Right lung (tissue), 2 donors: ENCODE measurements at regions not wholly inside any gene's neighbourhood (a gene's known extent, or its start where the extent isn't known, plus 50 kb on each side); places are given as distances from the start of the nearest gene placed in this dataset.
"Not testable (repeated sequence)": the region's sequence is repeated elsewhere in the genome, so short reads cannot be mapped to it uniquely, and the experiment has no call there.

Source experiments
- DNase-seq, 2 donors: peaks; one replicate each; pipeline ENCODE4 v3.0.0-alpha.2; 2013

GRCh38 chr10:35933491-35933890 is 291.4 kb upstream of the FZD8 start:
- no peak for DNase-seq

- DNase-seq = not testable (repeated sequence)
These were observed 287.9 kb upstream of the FZD8 start for GRCh38 chr10:35929962-35930361.

- DNase-seq = no peak
These were observed 286.7 kb upstream of the FZD8 start for GRCh38 chr10:35928748-35929147.

DNA sequence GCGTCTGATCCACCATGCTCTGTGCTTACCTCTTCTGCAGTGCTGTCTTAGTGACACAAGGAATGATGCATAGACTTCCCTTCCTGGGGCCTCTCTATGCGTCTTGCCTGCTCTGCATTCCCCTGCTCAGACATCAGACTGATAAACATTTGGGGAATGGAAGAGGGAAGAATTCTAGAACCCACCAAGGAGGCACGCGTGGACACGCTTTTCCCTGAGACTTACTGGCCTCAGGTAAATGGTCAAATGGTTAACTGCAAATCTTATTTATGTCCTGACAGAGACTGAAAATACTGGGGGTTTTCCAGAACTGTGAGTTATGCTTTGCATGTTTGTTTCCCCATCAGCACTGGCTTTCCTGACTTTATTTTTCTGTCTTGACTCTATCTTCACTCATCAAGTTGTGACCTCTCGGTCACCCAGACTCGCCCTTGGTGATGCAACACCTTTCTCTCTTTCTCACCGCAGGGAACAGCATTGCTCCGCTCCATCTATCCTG is 285.9 kb upstream of the FZD8 start:
- DNase-seq = no peak

DNA sequence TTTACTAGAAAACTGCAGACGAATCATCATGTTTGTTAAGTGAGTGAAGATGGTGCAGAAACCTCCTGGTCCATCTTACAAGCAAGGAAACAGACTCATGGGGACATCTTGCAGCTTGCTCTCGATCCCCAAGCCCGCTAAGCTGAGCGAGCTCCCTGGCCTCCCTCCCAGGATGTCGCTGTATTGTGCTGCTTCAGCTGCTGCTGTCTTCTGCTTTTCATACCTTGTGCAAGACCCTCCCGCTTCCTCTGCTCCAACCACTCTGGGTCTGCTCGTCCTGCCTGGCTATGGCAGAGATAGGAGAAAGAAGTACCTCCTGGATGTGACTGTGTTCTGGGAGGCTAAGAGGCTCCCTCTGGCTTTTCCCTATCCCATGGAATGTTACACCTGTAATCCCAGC is 285.2 kb upstream of the FZD8 start:
- no peak for DNase-seq

- no peak for DNase-seq
These were observed 284.8 kb upstream of the FZD8 start for GRCh38 chr10:35926846-35927245.

DNA sequence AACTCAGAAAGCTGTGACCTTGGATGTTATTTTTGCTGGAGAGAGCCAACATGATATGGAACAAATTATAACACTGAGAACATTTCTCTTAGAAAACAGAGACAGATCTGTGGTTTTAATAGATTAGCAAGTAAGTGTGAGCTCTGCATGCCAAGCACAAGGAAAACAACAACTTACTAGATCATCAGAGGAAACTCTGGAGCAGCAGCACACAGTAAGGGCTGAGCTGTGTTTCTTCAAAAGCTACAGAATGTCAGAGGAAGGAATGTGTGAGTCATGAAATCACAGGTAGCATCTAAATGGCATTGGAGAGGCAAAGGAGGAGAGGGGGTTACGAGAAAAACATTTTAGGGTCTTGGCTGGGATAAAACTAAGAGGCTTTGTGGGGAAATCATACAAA is 283.4 kb upstream of the FZD8 start:
- DNase-seq = no peak

- DNase-seq = no peak
These were observed 282.7 kb upstream of the FZD8 start for GRCh38 chr10:35924759-35925158.

DNA sequence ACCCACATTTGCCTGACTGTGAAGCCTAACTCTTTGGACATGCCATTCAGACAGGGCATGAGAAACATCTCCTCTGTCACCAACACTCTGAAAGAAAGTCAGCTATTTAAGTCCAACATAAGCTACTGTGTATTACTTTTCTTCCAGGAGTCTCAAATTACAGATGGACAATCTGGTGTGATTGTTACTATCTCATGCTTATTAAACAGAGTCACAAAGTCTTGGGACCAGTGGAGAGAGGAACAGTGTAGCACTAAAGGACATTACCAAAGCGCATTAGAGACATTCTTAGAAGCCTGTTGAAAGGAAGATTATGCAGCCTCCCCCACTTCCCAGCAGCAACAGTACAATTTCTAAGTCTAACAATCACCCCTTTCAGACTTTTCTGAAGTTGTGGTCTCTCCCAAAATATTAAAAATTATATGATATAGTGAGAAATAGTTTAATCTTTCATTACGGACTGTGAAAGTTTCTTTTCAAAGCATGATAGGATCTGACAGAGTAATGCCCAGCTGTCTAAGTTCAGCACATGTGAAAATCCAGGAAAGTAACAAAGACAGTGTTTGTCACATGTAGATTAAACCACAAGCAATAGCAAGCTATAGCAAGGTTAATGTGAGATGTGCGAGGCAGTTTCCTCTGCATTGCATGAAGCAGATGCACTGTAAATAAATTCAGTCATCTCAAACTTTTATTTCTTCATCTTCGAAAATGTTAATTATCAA is 280.9 kb upstream of the FZD8 start:
- no peak for DNase-seq

- DNase-seq = no peak
These were observed 279.8 kb upstream of the FZD8 start for GRCh38 chr10:35921866-35922350.

- DNase-seq = no peak
These were observed 274.7 kb upstream of the FZD8 start for GRCh38 chr10:35916791-35917190.

GRCh38 chr10:35913628-35914027 is 271.5 kb upstream of the FZD8 start:
- no peak for DNase-seq

DNA sequence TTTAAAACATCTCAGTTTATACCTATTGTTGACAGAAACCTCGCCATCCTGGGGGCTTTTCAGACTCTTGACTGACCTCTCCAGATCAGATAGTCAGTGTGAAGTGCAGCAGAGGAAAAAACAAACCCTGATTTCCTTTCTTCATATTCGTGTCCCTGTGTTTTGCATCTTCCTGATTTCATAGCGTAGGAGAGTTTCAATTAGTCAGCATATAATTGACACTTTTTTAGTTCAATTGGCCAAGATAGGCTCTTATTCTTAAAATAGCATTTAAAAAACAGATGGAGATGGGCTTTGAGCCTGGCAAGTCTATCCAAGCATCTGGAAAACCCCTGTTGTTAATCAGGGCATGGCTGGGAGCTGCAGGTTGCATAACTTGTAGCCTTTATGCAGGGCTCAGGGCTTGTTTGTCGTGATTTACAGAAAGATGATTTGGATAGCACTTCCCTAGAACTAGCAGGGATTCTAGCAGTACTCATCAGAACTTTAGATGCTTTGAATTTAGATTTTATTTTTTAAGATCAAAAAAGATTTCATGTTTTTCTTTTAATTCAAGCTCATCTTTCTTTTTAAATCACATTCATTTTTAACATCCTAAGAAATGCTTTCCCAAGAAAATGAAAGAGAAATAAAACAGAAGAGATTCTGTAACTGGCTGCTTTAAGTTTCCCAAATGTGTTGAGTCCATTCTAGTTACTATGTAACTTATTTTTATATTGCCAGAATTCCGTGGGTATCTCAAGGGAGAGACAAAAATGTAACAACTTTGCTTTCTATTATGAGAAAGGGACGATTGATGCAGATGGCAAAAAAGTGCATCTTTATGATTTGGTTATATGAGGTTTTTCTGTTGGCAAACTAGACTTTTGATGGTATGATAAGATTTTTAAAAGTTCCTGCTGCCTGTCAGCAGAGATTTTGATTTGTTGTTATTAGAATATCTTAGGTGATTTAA is 270.8 kb upstream of the FZD8 start:
- DNase-seq = no peak

DNA sequence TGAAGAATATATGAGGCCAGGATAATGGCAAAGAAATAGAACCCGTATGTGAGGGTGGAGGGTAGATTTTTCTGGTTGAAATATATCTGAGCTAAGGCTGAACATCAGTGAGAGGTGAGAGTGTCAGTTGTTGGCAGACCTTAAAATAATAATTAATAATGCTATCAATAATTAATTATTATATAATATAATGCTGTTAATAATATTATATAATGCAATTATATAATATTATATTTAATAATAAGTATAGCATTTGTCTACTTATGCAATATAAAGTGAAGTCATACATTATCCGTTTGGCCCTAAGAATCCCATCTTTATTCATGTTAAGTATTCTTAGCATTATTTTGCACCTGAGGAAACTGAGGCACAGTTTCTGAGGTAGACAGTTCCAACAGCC is 269.9 kb upstream of the FZD8 start:
- DNase-seq = no peak

DNA sequence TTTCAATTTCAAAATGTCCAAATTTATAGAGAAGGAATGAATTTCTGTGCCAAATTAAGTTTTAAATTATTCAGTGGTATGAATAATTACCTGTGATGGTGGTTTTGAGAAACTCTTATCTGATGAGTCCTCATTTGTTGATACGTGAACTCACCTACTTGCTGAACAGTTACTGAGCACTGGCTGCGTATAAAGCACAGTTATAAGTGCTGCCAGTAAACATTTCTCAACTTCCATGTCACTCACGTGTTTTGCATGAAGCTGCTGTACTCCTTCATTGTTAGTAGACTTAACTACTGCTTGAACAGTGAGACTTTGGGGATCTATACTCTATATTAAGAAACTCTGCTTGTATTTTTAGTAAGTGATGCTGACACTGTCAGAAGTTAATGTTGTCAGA is 269.1 kb upstream of the FZD8 start:
- no peak for DNase-seq

DNA sequence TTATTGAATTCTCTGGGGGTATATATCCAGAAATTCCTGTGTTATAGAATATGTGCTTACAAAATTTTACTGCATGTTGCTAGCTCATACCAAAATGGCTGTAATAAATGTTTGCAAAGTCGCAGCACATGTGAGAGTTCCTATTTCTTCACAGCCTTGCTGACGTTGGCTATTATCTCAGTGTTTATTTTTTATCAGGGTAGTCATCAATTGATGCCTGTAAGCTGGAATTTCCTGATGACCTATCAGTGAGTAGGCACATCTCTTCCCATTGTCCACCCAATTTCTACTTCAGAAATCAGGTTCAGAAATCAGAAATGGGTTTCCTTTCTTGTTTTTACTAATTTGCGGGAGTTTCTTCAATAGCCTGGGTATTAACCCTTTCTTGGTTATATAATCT is 268.1 kb upstream of the FZD8 start:
- DNase-seq = no peak

DNA sequence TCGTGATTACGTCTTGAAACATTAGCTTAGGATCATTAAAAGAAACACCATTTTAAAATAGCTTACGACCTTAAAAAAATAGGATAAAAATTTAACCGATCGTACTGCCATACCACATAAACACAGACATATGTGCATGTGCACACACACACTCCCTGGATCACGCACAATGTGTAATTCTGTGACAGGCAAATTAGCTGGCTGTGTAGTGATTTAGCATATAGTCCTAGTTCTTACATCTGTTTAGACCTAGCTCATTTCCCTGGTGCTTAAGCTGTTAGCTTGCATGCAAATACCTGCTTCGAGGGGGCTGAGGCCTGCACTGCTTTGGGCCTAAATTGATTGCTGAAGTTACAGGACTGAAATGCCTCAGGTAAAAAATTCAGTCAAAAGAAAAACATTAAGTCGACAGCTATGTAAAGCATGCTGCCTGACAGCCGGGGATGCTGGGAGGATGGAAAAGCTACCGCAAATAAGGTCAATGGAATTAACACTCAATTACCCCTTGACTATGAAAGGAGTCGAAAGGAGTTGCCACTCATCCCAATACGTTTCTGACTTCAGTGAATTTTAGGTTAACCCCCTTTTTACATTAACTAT is 267.1 kb upstream of the FZD8 start:
- no peak for DNase-seq

DNA sequence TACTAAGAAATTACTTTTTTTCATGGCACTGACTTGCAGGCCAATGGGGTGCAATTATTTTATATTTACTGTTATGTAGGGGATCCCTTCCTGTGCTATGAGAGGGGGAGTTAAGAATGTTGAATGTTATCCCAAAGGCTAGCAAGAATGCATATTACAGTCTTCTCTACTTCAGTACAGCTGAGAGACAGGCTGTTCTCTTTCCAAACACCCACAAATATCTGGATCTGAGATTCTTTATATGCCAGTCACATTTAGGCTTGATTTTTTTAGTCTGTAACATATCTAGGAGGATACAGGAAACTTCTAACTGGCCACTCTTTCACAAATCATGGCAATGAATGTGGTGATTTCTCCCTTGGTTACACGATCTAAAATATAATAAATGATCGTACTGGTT is 266.4 kb upstream of the FZD8 start:
- no peak for DNase-seq

GRCh38 chr10:35907548-35907947 is 265.5 kb upstream of the FZD8 start:
- no peak for DNase-seq

- no peak for DNase-seq
These were observed 264.1 kb upstream of the FZD8 start for GRCh38 chr10:35906155-35906554.

GRCh38 chr10:35903021-35903420 is 260.9 kb upstream of the FZD8 start:
- DNase-seq = no peak

GRCh38 chr10:35898716-35899440 is 256.8 kb upstream of the FZD8 start:
- no peak for DNase-seq
